HepG2 (cell line): ENCODE measurements at regions not wholly inside any gene's neighbourhood (a gene's known extent, or its start where the extent isn't known, plus 50 kb on each side); places are given as distances from the start of the nearest gene placed in this dataset.

Experiments used
- ATAC-seq: fragments of 200-7000 bp; cut with Tn5 transposase; 3 replicates; pipeline ENCODE4 v1.9.1; 2020; ENCODE audit warnings: mild to moderate bottlenecking, moderate library complexity
- BruUV-seq: library from RNA; stranded (reverse); fragments of 400-500 nt; replicated peaks from 2 replicates; lab custom pipeline; 2021; lab: Mats Ljungman, UMichigan
- CTCF ChIA-PET: fragments of 300-600 bp; formaldehyde crosslinking; extraction: SDS; loops from one replicate; lab custom pipeline; 2021; ENCODE audit warnings: low total read pairs, inconsistent platforms, low intra/inter-chr PET ratio; lab: Yijun Ruan, JAX
- POLR2A ChIA-PET: fragments of 350-600 bp; sonication (Branson Sonifier 250); formaldehyde crosslinking; loops from one replicate; lab custom pipeline; 2020; ENCODE audit warnings: antibody characterized with exemption, inconsistent platforms; lab: Yijun Ruan, JAX
- DNase-seq: peaks from one replicate; pipeline ENCODE4 v3.0.0-alpha.2; 2015; ENCODE audit warnings: low spot score
- FAIRE-seq: peaks from 3 replicates; lab custom pipeline; 2011; peaks lifted over from hg19 to GRCh38; lab: Jason Lieb, UNC
- H2AFZ ChIP-seq: one replicate; pipeline ENCODE4 v1.6.1; 2011; ENCODE audit warnings: low read length, inconsistent platforms
- H3K27ac ChIP-seq: fragments of 300-600 bp; 3 replicates; pipeline ENCODE4 v1.8.0; 2011; ENCODE audit warnings: mixed run types, mild to moderate bottlenecking, mixed read lengths, low read length, inconsistent platforms; ENCODE audit not compliant: insufficient read depth; ENCODE audit errors: extremely low read length
- H3K27me3 ChIP-seq, 2 experiments: fragments of 200-600 bp in 1 of 2; 2 replicates in 1 of 2; 3 replicates in 1 of 2; pipeline versions ENCODE4 v1.6.0 to v1.8.0; 2011; ENCODE audit warnings: low read length in 2 of 2, mild to moderate bottlenecking in 2 of 2, moderate library complexity in 2 of 2, inconsistent platforms in 1 of 2; ENCODE audit not compliant: insufficient read depth in 2 of 2, control insufficient read depth in 1 of 2
- H3K36me3 ChIP-seq, 2 experiments: fragments of 200-600 bp in 1 of 2; replicated peaks in 1 of 2; 2 replicates in 1 of 2; 3 replicates in 1 of 2; pipeline versions ENCODE4 v1.5.1 to v1.8.0; 2011; ENCODE audit warnings: low read length in 2 of 2, inconsistent platforms in 1 of 2; ENCODE audit not compliant: insufficient read depth in 2 of 2, control insufficient read depth in 1 of 2
- H3K4me1 ChIP-seq: 2 replicates; pipeline ENCODE4 v1.5.1; 2012; ENCODE audit warnings: low read length, inconsistent platforms; ENCODE audit not compliant: insufficient read depth
- H3K4me2 ChIP-seq: 2 replicates; pipeline ENCODE4 v1.6.0; 2011; ENCODE audit warnings: low read depth, low read length, inconsistent platforms
- H3K4me3 ChIP-seq, 3 experiments: fragments of 200-600 bp in 1 of 3; sonication (generic), shearing (Covaris generic) in 1 of 3; replicated peaks in 1 of 3; 2 replicates each; pipeline ENCODE4 v1.5.1; 2011 to 2016; ENCODE audit warnings: low read length in 3 of 3, inconsistent platforms in 2 of 3, low read depth in 2 of 3, mild to moderate bottlenecking in 2 of 3, control low read depth in 1 of 3, mixed read lengths in 1 of 3; ENCODE audit not compliant: insufficient read depth in 1 of 3
- H3K79me2 ChIP-seq: one replicate; pipeline ENCODE4 v1.6.1; 2011; ENCODE audit warnings: low read length, inconsistent platforms; ENCODE audit not compliant: insufficient read depth
- H3K9ac ChIP-seq: 2 replicates; pipeline ENCODE4 v1.6.0; 2011; ENCODE audit warnings: mild to moderate bottlenecking, low read depth, low read length, inconsistent platforms; ENCODE audit not compliant: insufficient read depth
- H3K9me3 ChIP-seq: 2 replicates; pipeline ENCODE4 v1.5.1; 2012; ENCODE audit warnings: mild to moderate bottlenecking, low read length
- H4K20me1 ChIP-seq: 2 replicates; pipeline ENCODE4 v1.6.0; 2011; ENCODE audit warnings: inconsistent platforms, mild to moderate bottlenecking, low read length, moderate library complexity; ENCODE audit not compliant: insufficient read depth
- BCL3 ChIP-seq: sonication (generic); formaldehyde crosslinking; IDR thresholded peaks from 2 replicates; pipeline ENCODE4 v1.5.1; 2020; ENCODE audit warnings: mild to moderate bottlenecking, missing genetic modification reagents, moderate library complexity
- CC2D1A ChIP-seq: sonication (generic); formaldehyde crosslinking; IDR thresholded peaks from 2 replicates; pipeline ENCODE4 v1.8.1; 2023; ENCODE audit warnings: mild to moderate bottlenecking, missing genetic modification reagents
- JDP2 ChIP-seq: sonication (generic); formaldehyde crosslinking; IDR thresholded peaks from 2 replicates; pipeline ENCODE4 v1.8.1; 2022; ENCODE audit warnings: missing genetic modification reagents, borderline replicate concordance
- KDM3A ChIP-seq: IDR thresholded peaks from 2 replicates; pipeline ENCODE4 v1.6.1; 2018; ENCODE audit warnings: low read depth, missing compliant biosample characterization
- MAFK ChIP-seq, 2 experiments: IDR thresholded peaks in 1 of 2; conservative IDR thresholded peaks in 1 of 2; 2 replicates each; pipeline ENCODE4 v1.6.1; 2011; ENCODE audit warnings: improper control_type of control experiment in 2 of 2, low read length in 2 of 2
- MED13 ChIP-seq: sonication (generic); formaldehyde crosslinking; IDR thresholded peaks from 2 replicates; pipeline ENCODE4 v1.5.0; 2020; ENCODE audit warnings: missing genetic modification reagents
- MYNN ChIP-seq: sonication (generic); formaldehyde crosslinking; IDR thresholded peaks from 2 replicates; pipeline ENCODE4 v1.4.0; 2020; ENCODE audit warnings: mild to moderate bottlenecking, low read depth, missing genetic modification reagents
- PAF1 ChIP-seq: IDR thresholded peaks from 2 replicates; pipeline ENCODE4 v1.6.1; 2016; ENCODE audit warnings: missing genetic modification reagents, missing compliant biosample characterization
- PHF5A ChIP-seq: IDR thresholded peaks from one replicate; pipeline ENCODE4 v1.6.1; 2018; ENCODE audit warnings: low read depth, missing genetic modification reagents; ENCODE audit not compliant: unreplicated experiment
- SOX6 ChIP-seq, 2 experiments: fragments of 450-650 bp in 1 of 2; sonication (generic) in 1 of 2; formaldehyde crosslinking in 1 of 2; IDR thresholded peaks; 2 replicates each; pipeline versions ENCODE4 v1.4.0 to v1.6.1; 2017 to 2020; ENCODE audit warnings: antibody characterized with exemption in 1 of 2, mild to moderate bottlenecking in 1 of 2, missing genetic modification reagents in 1 of 2
- SP5 ChIP-seq: IDR thresholded peaks from 2 replicates; pipeline ENCODE4 v1.6.1; 2016; ENCODE audit warnings: low read depth, borderline replicate concordance
- ZNF224 ChIP-seq: sonication (generic); formaldehyde crosslinking; IDR thresholded peaks from 2 replicates; pipeline ENCODE4 v1.5.0; 2020; ENCODE audit warnings: mild to moderate bottlenecking, missing genetic modification reagents
- ZNF232 ChIP-seq: sonication (generic); formaldehyde crosslinking; IDR thresholded peaks from 2 replicates; pipeline ENCODE4 v1.4.0; 2020; ENCODE audit warnings: missing genetic modification reagents, borderline replicate concordance
- ZNF318 ChIP-seq: sonication (generic); formaldehyde crosslinking; IDR thresholded peaks from 2 replicates; pipeline ENCODE4 v1.4.0; 2020; ENCODE audit warnings: mild to moderate bottlenecking, missing genetic modification reagents
- ZNF570 ChIP-seq: sonication (generic); formaldehyde crosslinking; IDR thresholded peaks from 2 replicates; pipeline ENCODE4 v1.4.0; 2020; ENCODE audit warnings: mild to moderate bottlenecking, missing genetic modification reagents, borderline replicate concordance
- WGBS: methylation state at CpG from one replicate; pipeline ENCODE4 v1.1.6; 2017; ENCODE audit warnings: low lambda C conversion rate; 5-methylcytosine and 5-hydroxymethylcytosine counted together
- in situ Hi-C: cut with HindIII; loops from 2 replicates; pipeline ENCODE4 v1.10.0; 2017; ENCODE audit warnings: low pct_unique_long_range_greater_than_20kb; ENCODE audit not compliant: extremely low pct_ligation_motif_present
- intact Hi-C: fragments of 100-400 bp; cut with micrococcal nuclease; formaldehyde crosslinking; loops from one replicate; pipeline ENCODE4 v1.10.0; 2022; ENCODE audit not compliant: unreplicated experiment
- TF ChIP-seq, protein P1 (sequence below): sonication (generic); formaldehyde crosslinking; IDR thresholded peaks from 2 replicates; pipeline ENCODE4 v1.8.0; 2022; ENCODE audit warnings: mild to moderate bottlenecking, missing genetic modification reagents, moderate library complexity

GRCh38 chr4:79607979-79608378 lies 200.0 kb upstream of the GK2 start:
- no peak overlapping the region for H3K4me3 ChIP-seq
- no peaks in the 10 kb centered on the region for H3K9me3 ChIP-seq
- in situ Hi-C loops (no loop called here), intact Hi-C loops (no loop called here)
- ChIA-PET CTCF (no interaction called here), POLR2A (no interaction called here)
- no peaks in the 10 kb centered on the region for H3K36me3 ChIP-seq
- H4K20me1 ChIP-seq = no peaks in the 10 kb centered on the region
- FAIRE-seq = no peak
- H2AFZ ChIP-seq = no peak overlapping the region
- BruUV-seq = no TSS peak
- no peaks in the 10 kb centered on the region for H3K27me3 ChIP-seq
- no peaks in the 10 kb centered on the region for H3K79me2 ChIP-seq
- WGBS = 0% methylated on average over 1 of the region's 1 CpG
- H3K27ac ChIP-seq = no peak overlapping the region
- no peaks in the 10 kb centered on the region for H3K4me1 ChIP-seq
- H3K9ac ChIP-seq = no peak overlapping the region
- TF ChIP-seq PHF5A (CRISPR knock-in tag) (no peak), SP5 (CRISPR knock-in tag) (no peak), MAFK (conservative IDR thresholded peaks at IDR 0.05 in 1 of 2, IDR thresholded peaks at IDR 0.05 in 1 of 2; ENCODE audit: low read length in 2 of 2) (no peak), SOX6 (IDR thresholded peaks at IDR 0.05) (no peak), SOX6 (CRISPR knock-in tag; IDR thresholded peaks at IDR 0.05) (no peak), PAF1 (no peak), ZNF570 (no peak), MED13 (CRISPR knock-in tag) (no peak), KDM3A (no peak), CC2D1A (CRISPR knock-in tag) (no peak), ZNF232 (CRISPR knock-in tag) (no peak), ZNF224 (CRISPR knock-in tag) (no peak), ZNF318 (no peak), JDP2 (CRISPR knock-in tag) (no peak), BCL3 (CRISPR knock-in tag) (no peak), MYNN (CRISPR knock-in tag) (no peak)
- TF ChIP-seq, protein P1, sequence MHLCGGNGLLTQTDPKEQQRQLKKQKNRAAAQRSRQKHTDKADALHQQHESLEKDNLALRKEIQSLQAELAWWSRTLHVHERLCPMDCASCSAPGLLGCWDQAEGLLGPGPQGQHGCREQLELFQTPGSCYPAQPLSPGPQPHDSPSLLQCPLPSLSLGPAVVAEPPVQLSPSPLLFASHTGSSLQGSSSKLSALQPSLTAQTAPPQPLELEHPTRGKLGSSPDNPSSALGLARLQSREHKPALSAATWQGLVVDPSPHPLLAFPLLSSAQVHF (CRISPR knock-in tag) = no peak
- ATAC-seq = no peak
- H3K4me2 ChIP-seq = no peak overlapping the region
- no peak for DNase-seq
